Breast epithelium (tissue), 4 donors: ENCODE measurements at regions not wholly inside any gene's neighbourhood (a gene's known extent, or its start where the extent isn't known, plus 50 kb on each side); places are given as distances from the start of the nearest gene placed in this dataset.

Source experiments
- DNase-seq, 2 donors: peaks; one replicate each; pipeline ENCODE4 v3.0.0-alpha.2; 2019; ENCODE audit warnings: low spot score in 2 of 2
- H3K27ac ChIP-seq, 2 donors: fragments of 200-600 bp; sonication (generic) in 1 of 2; one replicate each; pipeline ENCODE4 v1.5.1; 2016 to 2019; ENCODE audit warnings: mild to moderate bottlenecking in 1 of 2
- H3K27me3 ChIP-seq, 2 donors: fragments of 200-600 bp; sonication (generic) in 1 of 2; one replicate each; pipeline versions ENCODE4 v1.5.1 to v1.6.0; 2017 to 2019; ENCODE audit warnings: control low read depth in 1 of 2, mild to moderate bottlenecking in 1 of 2
- H3K36me3 ChIP-seq: fragments of 200-600 bp; one replicate; pipeline ENCODE4 v1.5.1; 2019
- H3K4me1 ChIP-seq, 2 donors: fragments of 200-600 bp; sonication (generic); one replicate each; pipeline ENCODE4 v1.5.1; 2016 to 2019; ENCODE audit warnings: control low read depth in 1 of 2
- H3K4me3 ChIP-seq, 3 donors: fragments of 200-600 bp; sonication (generic); 1 replicate in 2 of 3; 2 replicates in 1 of 3; pipeline ENCODE4 v1.5.1; 2016 to 2019; ENCODE audit warnings: mild to moderate bottlenecking in 3 of 3, moderate library complexity in 2 of 3
- H3K9me3 ChIP-seq, 2 donors: fragments of 200-600 bp; sonication (generic) in 1 of 2; one replicate each; pipeline ENCODE4 v1.5.1; 2016 to 2019; ENCODE audit warnings: control low read depth in 1 of 2
- CTCF ChIP-seq, 3 donors: fragments of 450-650 bp; IDR thresholded peaks; one replicate each; pipeline ENCODE4 v1.5.1; 2016 to 2017; ENCODE audit warnings: antibody characterized with exemption in 3 of 3, mild to moderate bottlenecking in 3 of 3, moderate library complexity in 3 of 3
- POLR2A ChIP-seq: fragments of 450-650 bp; IDR thresholded peaks from one replicate; pipeline ENCODE4 v1.6.1; 2016; ENCODE audit warnings: antibody characterized with exemption, mild to moderate bottlenecking, moderate library complexity
- POLR2AphosphoS5 ChIP-seq, 3 donors: sonication (generic); formaldehyde crosslinking; IDR thresholded peaks; one replicate each; pipeline ENCODE4 v1.6.1; 2017; ENCODE audit warnings: antibody characterized with exemption in 3 of 3
- intact Hi-C: fragments of 100-400 bp; cut with DNase I; formaldehyde crosslinking; loops from one replicate; pipeline ENCODE4 v1.15.1; 2023; ENCODE audit warnings: low total_unique reads

GRCh38 chr14:34184126-34184525 lies 233.3 kb upstream of the EGLN3 start:
- TF ChIP-seq CTCF (IDR thresholded peaks at IDR 0.05) = no peak
- TF ChIP-seq POLR2A = no peak
- TF ChIP-seq POLR2AphosphoS5 (IDR thresholded peaks at IDR 0.05) = no peak
- H3K27me3 ChIP-seq = no peaks in the 10 kb centered on the region
- H3K27ac ChIP-seq = no peak overlapping the region
- intact Hi-C loops = no loop called here
- no peak for DNase-seq
- no peak overlapping the region for H3K4me3 ChIP-seq
- H3K4me1 ChIP-seq = no peaks in the 10 kb centered on the region
- H3K9me3 ChIP-seq = no peaks in the 10 kb centered on the region
- no peaks in the 10 kb centered on the region for H3K36me3 ChIP-seq

- H3K4me1 ChIP-seq = no peaks in the 10 kb centered on the region
- H3K9me3 ChIP-seq = no peaks in the 10 kb centered on the region
- intact Hi-C loops = no loop called here
- no peak for TF ChIP-seq POLR2AphosphoS5 (IDR thresholded peaks at IDR 0.05)
- TF ChIP-seq CTCF (IDR thresholded peaks at IDR 0.05) = no peak
- no peaks in the 10 kb centered on the region for H3K27me3 ChIP-seq
- H3K4me3 ChIP-seq = no peak overlapping the region
- H3K27ac ChIP-seq = no peak overlapping the region
- DNase-seq = no peak
- H3K36me3 ChIP-seq = no peaks in the 10 kb centered on the region
These were observed 232.6 kb upstream of the EGLN3 start for GRCh38 chr14:34183478-34183877.

- Histone ChIP-seq H3K9me3 (no peaks in the 10 kb centered on the region), H3K27me3 (no peaks in the 10 kb centered on the region), H3K36me3 (no peaks in the 10 kb centered on the region), H3K4me1 (no peaks in the 10 kb centered on the region), H3K27ac (no peak overlapping the region), H3K4me3 (no peak overlapping the region)
- DNase-seq = no peak
- intact Hi-C loops = no loop called here
- TF ChIP-seq POLR2A (no peak), POLR2AphosphoS5 (IDR thresholded peaks at IDR 0.05) (no peak), CTCF (IDR thresholded peaks at IDR 0.05) (no peak)
These were observed 230.5 kb upstream of the EGLN3 start for GRCh38 chr14:34181338-34181737.

- no peaks in the 10 kb centered on the region for H3K36me3 ChIP-seq
- no peak overlapping the region for H3K4me3 ChIP-seq
- H3K27ac ChIP-seq = peak overlapping the region in 1 of 2 donors; percentile 15
- no peak for DNase-seq
- TF ChIP-seq POLR2AphosphoS5 (IDR thresholded peaks at IDR 0.05) (no peak), CTCF (IDR thresholded peaks at IDR 0.05) (no peak), POLR2A (no peak)
- intact Hi-C loops = no loop called here
- H3K9me3 ChIP-seq = no peaks in the 10 kb centered on the region
- H3K27me3 ChIP-seq = no peaks in the 10 kb centered on the region
- no peaks in the 10 kb centered on the region for H3K4me1 ChIP-seq
These were observed 230.0 kb upstream of the EGLN3 start for GRCh38 chr14:34180869-34181268.

- peak overlapping the region in 1 of 2 donors; percentile 15 for H3K27ac ChIP-seq
- no peaks in the 10 kb centered on the region for H3K36me3 ChIP-seq
- H3K4me3 ChIP-seq = no peak overlapping the region
- intact Hi-C loops = no loop called here
- H3K4me1 ChIP-seq = no peaks in the 10 kb centered on the region
- DNase-seq = peak in 1 of 2 donors; percentile 60
- H3K27me3 ChIP-seq = no peaks in the 10 kb centered on the region
- no peaks in the 10 kb centered on the region for H3K9me3 ChIP-seq
- no peak for TF ChIP-seq POLR2AphosphoS5 (IDR thresholded peaks at IDR 0.05)
- no peak for TF ChIP-seq CTCF (IDR thresholded peaks at IDR 0.05)
- TF ChIP-seq POLR2A = no peak
These were observed 229.6 kb upstream of the EGLN3 start for GRCh38 chr14:34180434-34180833.
